H1 (cell line): ENCODE measurements at regions not wholly inside any gene's neighbourhood (a gene's known extent, or its start where the extent isn't known, plus 50 kb on each side); places are given as distances from the start of the nearest gene placed in this dataset.

Experiments
- CTCF ChIA-PET: fragments of 300-600 bp; sonication (Branson Sonifier 250); formaldehyde crosslinking; loops from one replicate; lab custom pipeline; 2021; ENCODE audit not compliant: partially characterized antibody; lab: Charles Lee
- POLR2A ChIA-PET: fragments of 300-600 bp; sonication (Branson Sonifier 250); formaldehyde crosslinking; loops from one replicate; lab custom pipeline; 2021; ENCODE audit warnings: inconsistent platforms; ENCODE audit not compliant: partially characterized antibody; lab: Charles Lee
- DNase-seq, 2 experiments: peaks; one replicate each; pipeline versions ENCODE4 v3.0.0 to v3.0.0-alpha.2; 2010 to 2022; ENCODE audit warnings: low spot score in 2 of 2, low read depth in 1 of 2, mixed read lengths in 1 of 2
- FAIRE-seq: peaks from 2 replicates; lab custom pipeline; 2011; peaks lifted over from hg19 to GRCh38; lab: Jason Lieb, UNC
- H2AFZ ChIP-seq: 2 replicates; pipeline ENCODE4 v1.8.1; 2012; ENCODE audit warnings: low read length, inconsistent platforms
- H2AK5ac ChIP-seq: 2 replicates; pipeline ENCODE4 v1.6.1; 2013; ENCODE audit warnings: low read depth, low read length
- H2BK120ac ChIP-seq: replicated peaks from 2 replicates; pipeline ENCODE3; 2013; ENCODE audit warnings: low read depth, low read length, inconsistent platforms
- H2BK12ac ChIP-seq: 2 replicates; pipeline ENCODE4 v1.6.1; 2013; ENCODE audit warnings: low read depth, low read length
- H2BK15ac ChIP-seq: 2 replicates; pipeline ENCODE4 v1.6.1; 2013; ENCODE audit warnings: low read length
- H2BK20ac ChIP-seq: 2 replicates; pipeline ENCODE4 v1.6.1; 2013; ENCODE audit warnings: low read length
- H2BK5ac ChIP-seq: 2 replicates; pipeline ENCODE4 v1.6.1; 2013; ENCODE audit warnings: low read depth, low read length
- H3K14ac ChIP-seq: 2 replicates; pipeline ENCODE4 v1.6.1; 2013; ENCODE audit warnings: inconsistent platforms; ENCODE audit not compliant: insufficient read length
- H3K18ac ChIP-seq: 2 replicates; pipeline ENCODE4 v1.6.1; 2013; ENCODE audit warnings: low read length; ENCODE audit errors: extremely low read depth
- H3K23ac ChIP-seq: 2 replicates; pipeline ENCODE4 v1.6.1; 2013; ENCODE audit warnings: inconsistent platforms; ENCODE audit not compliant: insufficient read length
- H3K23me2 ChIP-seq: 2 replicates; pipeline ENCODE4 v1.6.1; 2013; ENCODE audit warnings: low read depth, low read length
- H3K27ac ChIP-seq: 2 replicates; pipeline ENCODE4 v1.6.1; 2011; ENCODE audit warnings: low read depth, low read length, inconsistent platforms
- H3K27me3 ChIP-seq, 4 experiments: replicated peaks in 1 of 4; 1 replicate in 1 of 4; 2 replicates in 3 of 4; pipeline versions ENCODE4 v1.6.1 to v1.8.1; 2011 to 2013; ENCODE audit warnings: low read length in 3 of 4, mild to moderate bottlenecking in 3 of 4, inconsistent platforms in 2 of 4, mixed read lengths in 2 of 4, moderate library complexity in 1 of 4; ENCODE audit not compliant: control insufficient read depth in 3 of 4, insufficient read depth in 3 of 4; ENCODE audit errors: extremely low read depth in 1 of 4
- H3K36me3 ChIP-seq, 4 experiments: 2 replicates each; pipeline versions ENCODE4 v1.6.1 to v1.8.1; 2011 to 2013; ENCODE audit warnings: mild to moderate bottlenecking in 4 of 4, low read length in 3 of 4, moderate library complexity in 2 of 4, control low read depth in 1 of 4, inconsistent platforms in 1 of 4; ENCODE audit not compliant: insufficient read depth in 4 of 4, control insufficient read depth in 2 of 4
- H3K4ac ChIP-seq: replicated peaks from 2 replicates; pipeline ENCODE3; 2013; ENCODE audit warnings: low read length, low read depth, mixed read lengths, inconsistent platforms; ENCODE audit not compliant: insufficient read length
- H3K4me1 ChIP-seq, 4 experiments: replicated peaks in 1 of 4; 1 replicate in 1 of 4; 2 replicates in 3 of 4; pipeline versions ENCODE4 v1.6.1 to v1.8.1; 2011 to 2013; ENCODE audit warnings: low read length in 3 of 4, inconsistent platforms in 2 of 4, mixed read lengths in 1 of 4; ENCODE audit not compliant: insufficient read depth in 4 of 4, control insufficient read depth in 3 of 4
- H3K4me2 ChIP-seq, 2 experiments: 2 replicates each; pipeline versions ENCODE4 v1.6.1 to v1.8.1; 2011 to 2013; ENCODE audit warnings: low read depth in 2 of 2, low read length in 2 of 2, control low read depth in 1 of 2, inconsistent platforms in 1 of 2, mild to moderate bottlenecking in 1 of 2; ENCODE audit not compliant: insufficient read depth in 1 of 2
- H3K4me3 ChIP-seq, 4 experiments: fragments of 200-600, 300-600 bp in 1 of 4; sonication (generic), shearing (Covaris generic), sonication (Bioruptor Twin) in 1 of 4; 2 replicates each; pipeline versions ENCODE4 v1.5.1 to v1.8.1; 2011 to 2016; ENCODE audit warnings: low read length in 4 of 4, low read depth in 3 of 4, control low read depth in 2 of 4, inconsistent platforms in 2 of 4, mild to moderate bottlenecking in 2 of 4, mixed read lengths in 1 of 4, moderate library complexity in 1 of 4; ENCODE audit not compliant: insufficient read depth in 2 of 4; ENCODE audit errors: extremely low read depth in 1 of 4
- H3K56ac ChIP-seq: replicated peaks from 2 replicates; pipeline ENCODE3; 2013; ENCODE audit warnings: low read depth, mild to moderate bottlenecking, mixed read lengths, low read length, inconsistent platforms; ENCODE audit not compliant: insufficient read length
- H3K79me1 ChIP-seq: 2 replicates; pipeline ENCODE4 v1.6.1; 2013; ENCODE audit warnings: low read depth, low read length, control low read depth
- H3K79me2 ChIP-seq, 2 experiments: 2 replicates each; pipeline versions ENCODE4 v1.6.1 to v1.8.1; 2012 to 2013; ENCODE audit warnings: low read length in 2 of 2, mild to moderate bottlenecking in 2 of 2, inconsistent platforms in 1 of 2; ENCODE audit not compliant: insufficient read depth in 2 of 2, control insufficient read depth in 1 of 2
- H3K9ac ChIP-seq, 4 experiments: replicated peaks in 1 of 4; 1 replicate in 1 of 4; 2 replicates in 3 of 4; pipeline versions ENCODE4 v1.6.1 to v1.8.1; 2011 to 2013; ENCODE audit warnings: low read depth in 3 of 4, low read length in 3 of 4, control low read depth in 2 of 4, mild to moderate bottlenecking in 2 of 4, moderate library complexity in 2 of 4, inconsistent platforms in 1 of 4; ENCODE audit errors: extremely low read depth in 1 of 4
- H3K9me3 ChIP-seq, 2 experiments: 2 replicates each; pipeline versions ENCODE4 v1.6.1 to v1.8.1; 2012 to 2013; ENCODE audit warnings: mild to moderate bottlenecking in 2 of 2, moderate library complexity in 2 of 2, control low read depth in 1 of 2, inconsistent platforms in 1 of 2, low read depth in 1 of 2, low read length in 1 of 2, mixed read lengths in 1 of 2; ENCODE audit not compliant: insufficient read depth in 2 of 2
- H4K20me1 ChIP-seq, 2 experiments: replicated peaks in 1 of 2; 2 replicates each; pipeline versions ENCODE3 to v1.8.1; 2011 to 2013; ENCODE audit warnings: inconsistent platforms in 2 of 2, low read length in 2 of 2, mild to moderate bottlenecking in 1 of 2; ENCODE audit not compliant: insufficient read depth in 2 of 2, control insufficient read depth in 1 of 2
- H4K5ac ChIP-seq: 2 replicates; pipeline ENCODE4 v1.6.1; 2013; ENCODE audit warnings: low read length, low read depth, mixed read lengths, inconsistent platforms; ENCODE audit not compliant: insufficient read length
- H4K8ac ChIP-seq: 2 replicates; pipeline ENCODE4 v1.8.0; 2013; ENCODE audit warnings: mild to moderate bottlenecking, moderate library complexity, low read length, inconsistent platforms; ENCODE audit not compliant: insufficient read depth; ENCODE audit errors: extremely low read depth
- H4K91ac ChIP-seq: replicated peaks from 2 replicates; pipeline ENCODE3; 2013; ENCODE audit warnings: low read length, mixed read lengths, inconsistent platforms; ENCODE audit not compliant: insufficient read length
- CHD1 ChIP-seq: IDR thresholded peaks from 2 replicates; pipeline ENCODE4 v1.6.1; 2012; ENCODE audit warnings: low read depth, low read length, improper control_type of control experiment
- RAD21 ChIP-seq, 2 experiments: IDR thresholded peaks in 1 of 2; conservative IDR thresholded peaks in 1 of 2; 2 replicates each; pipeline ENCODE4 v1.6.1; 2011; ENCODE audit warnings: low read depth in 2 of 2, low read length in 2 of 2, improper control_type of control experiment in 1 of 2, inconsistent platforms in 1 of 2, mild to moderate bottlenecking in 1 of 2, moderate library complexity in 1 of 2
- SP1 ChIP-seq: IDR thresholded peaks from 2 replicates; pipeline ENCODE4 v1.6.1; 2011; ENCODE audit warnings: low read depth, low read length
- SP2 ChIP-seq: IDR thresholded peaks from 2 replicates; pipeline ENCODE4 v1.6.1; 2012; ENCODE audit warnings: mild to moderate bottlenecking, low read length, inconsistent platforms
- USF2 ChIP-seq: IDR thresholded peaks from 2 replicates; pipeline ENCODE4 v1.6.1; 2011; ENCODE audit warnings: low read length, improper control_type of control experiment
- WGBS, 2 experiments: shearing (Covaris generic) in 1 of 2; methylation state at CpG; one replicate each; pipeline versions ENCODE4 v1.1.6 to v1.1.7; 2013 to 2015; ENCODE audit warnings: low lambda C conversion rate in 2 of 2, mixed read lengths in 2 of 2, inconsistent platforms in 1 of 2, low coverage in 1 of 2, missing lambda C conversion rate in 1 of 2; ENCODE audit not compliant: insufficient replicate concordance in 2 of 2, insufficient coverage in 1 of 2, insufficient read length in 1 of 2; ENCODE audit errors: extremely low coverage in 1 of 2, missing lambda C conversion rate in 1 of 2; 5-methylcytosine and 5-hydroxymethylcytosine counted together

DNA sequence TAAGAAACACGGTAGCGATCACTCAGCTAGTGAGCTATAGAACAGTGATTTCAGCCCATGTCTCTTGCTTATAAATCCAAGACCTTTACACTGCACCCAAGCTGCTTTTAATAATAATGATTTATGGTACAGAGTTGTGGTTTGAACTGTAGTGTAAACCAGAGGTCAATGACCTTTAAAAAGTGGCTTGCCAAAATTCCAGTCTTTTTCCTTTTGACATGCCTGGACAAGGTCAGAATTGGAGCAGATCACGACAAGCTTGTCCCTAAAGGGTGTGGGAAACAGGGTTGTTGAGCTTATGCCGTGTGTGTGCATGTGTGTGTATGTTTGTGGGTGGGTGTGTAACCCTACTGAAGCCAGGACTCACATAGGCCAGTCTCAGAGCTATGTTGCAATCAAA is 225.3 kb upstream of the CLINT1 start:
- DNase-seq (no peak), FAIRE-seq (no peak)
- Histone ChIP-seq H4K5ac (no peak overlapping the region), H3K56ac (no peak overlapping the region), H3K9ac (no peak overlapping the region), H2BK15ac (no peak overlapping the region), H3K23me2 (no peaks in the 10 kb centered on the region), H4K20me1 (no peaks in the 10 kb centered on the region), H3K14ac (no peak overlapping the region), H3K4me1 (peaks cover 0 to 4% (median 0%) of the 10 kb centered on the region in 4 experiments; a peak in 1 of 7 replicates), H4K8ac (no peak overlapping the region), H4K91ac (no peak overlapping the region), H3K4me3 (no peak overlapping the region), H2BK12ac (no peak overlapping the region), H3K18ac (no peak overlapping the region), H2BK120ac (no peak overlapping the region), H3K27me3 (peaks cover 0 to 1% (median 0%) of the 10 kb centered on the region in 4 experiments; a peak in 1 of 7 replicates), H3K9me3 (no peaks in the 10 kb centered on the region), H3K4me2 (no peak overlapping the region), H3K79me1 (no peaks in the 10 kb centered on the region), H3K23ac (no peak overlapping the region), H3K4ac (no peak overlapping the region), H2BK20ac (no peak overlapping the region), H3K27ac (no peak overlapping the region), H2BK5ac (no peak overlapping the region), H2AK5ac (no peak overlapping the region), H2AFZ (no peak overlapping the region), H3K79me2 (no peaks in the 10 kb centered on the region), H3K36me3 (no peaks in the 10 kb centered on the region)
- ChIA-PET CTCF (interaction anchor here (0.5 to 1.8 kb wide), 3 partner anchors 9 to 104 kb away, joined by 3 to 15 read pairs (median 4); no protein-coding TSS in a partner anchor), POLR2A (no interaction called here)
- WGBS, 2 experiments = 90% methylated on average over 4 of the region's 4 CpGs; no CpG with 5 or more reads in 1 of the 2 experiments
- TF ChIP-seq SP1 = no peak
- TF ChIP-seq CHD1 = no peak
- TF ChIP-seq SP2 = no peak
- no peak for TF ChIP-seq USF2
- no peak for TF ChIP-seq RAD21 (IDR thresholded peaks at IDR 0.05 in 1 of 2, conservative IDR thresholded peaks at IDR 0.05 in 1 of 2; ENCODE audit: low read depth in 2 of 2, low read length in 2 of 2)
